ENCODE measurements at regions not wholly inside any gene's neighbourhood (a gene's known extent, or its start where the extent isn't known, plus 50 kb on each side); places are given as distances from the start of the nearest gene placed in this dataset.

DNA sequence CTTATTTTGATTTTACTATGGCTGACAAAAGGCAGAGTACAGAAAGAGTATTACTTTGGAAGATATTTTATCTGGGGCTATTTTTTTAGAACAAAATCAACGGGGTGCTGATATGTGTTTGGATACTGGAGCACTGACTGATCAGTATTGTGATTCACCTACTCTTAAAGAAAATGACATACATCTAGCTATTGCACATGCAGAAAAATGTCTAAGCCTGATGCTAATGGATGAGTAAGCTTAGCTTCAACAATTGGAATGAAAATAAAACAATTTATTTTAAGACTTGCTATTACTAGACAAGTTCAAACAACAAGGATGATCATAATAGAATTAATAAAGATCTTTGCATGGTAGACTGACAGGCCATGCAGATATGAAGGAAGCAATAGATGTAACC, 262.0 kb downstream of the PPP1R2C start:
- TF ChIP-seq, protein P1, sequence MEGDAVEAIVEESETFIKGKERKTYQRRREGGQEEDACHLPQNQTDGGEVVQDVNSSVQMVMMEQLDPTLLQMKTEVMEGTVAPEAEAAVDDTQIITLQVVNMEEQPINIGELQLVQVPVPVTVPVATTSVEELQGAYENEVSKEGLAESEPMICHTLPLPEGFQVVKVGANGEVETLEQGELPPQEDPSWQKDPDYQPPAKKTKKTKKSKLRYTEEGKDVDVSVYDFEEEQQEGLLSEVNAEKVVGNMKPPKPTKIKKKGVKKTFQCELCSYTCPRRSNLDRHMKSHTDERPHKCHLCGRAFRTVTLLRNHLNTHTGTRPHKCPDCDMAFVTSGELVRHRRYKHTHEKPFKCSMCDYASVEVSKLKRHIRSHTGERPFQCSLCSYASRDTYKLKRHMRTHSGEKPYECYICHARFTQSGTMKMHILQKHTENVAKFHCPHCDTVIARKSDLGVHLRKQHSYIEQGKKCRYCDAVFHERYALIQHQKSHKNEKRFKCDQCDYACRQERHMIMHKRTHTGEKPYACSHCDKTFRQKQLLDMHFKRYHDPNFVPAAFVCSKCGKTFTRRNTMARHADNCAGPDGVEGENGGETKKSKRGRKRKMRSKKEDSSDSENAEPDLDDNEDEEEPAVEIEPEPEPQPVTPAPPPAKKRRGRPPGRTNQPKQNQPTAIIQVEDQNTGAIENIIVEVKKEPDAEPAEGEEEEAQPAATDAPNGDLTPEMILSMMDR (IDR thresholded peaks at IDR 0.05), result no peak
- TF ChIP-seq POLR2A (IDR thresholded peaks at IDR 0.05), result no peak
